ENCODE measurements at regions not wholly inside any gene's neighbourhood (a gene's known extent, or its start where the extent isn't known, plus 50 kb on each side); places are given as distances from the start of the nearest gene placed in this dataset.

GRCh38 chr2:12376025-12376424 is 340.7 kb upstream of the TRIB2 start:
- FAIRE-seq, result no peak
- dilution Hi-C loops (cut with MboI; ENCODE audit: extremely low pct_ligation_motif_present, low sequenced_read_pairs), result no loop called here
- no peak overlapping the region for H2AFZ ChIP-seq (ENCODE audit: control insufficient read depth, low read length)

GRCh38 chr2:12379143-12379542 is 337.6 kb upstream of the TRIB2 start:
- Histone ChIP-seq H3K9me3 (ENCODE audit: control insufficient read depth, low read depth, low read length) (no peaks in the 10 kb centered on the region), H3K79me2 (ENCODE audit: control insufficient read depth, insufficient read depth, low read length) (no peaks in the 10 kb centered on the region), H3K4me1 (ENCODE audit: control insufficient read depth, extremely low read depth, insufficient read depth, low read length) (no peaks in the 10 kb centered on the region), H3K27ac (ENCODE audit: control insufficient read depth, insufficient read depth, low read length) (no peak overlapping the region), H3K36me3 (ENCODE audit: control insufficient read depth in 2 of 2, extremely low read depth in 1 of 2, insufficient read depth in 2 of 2, low read length in 2 of 2) (no peaks in the 10 kb centered on the region), H3K9me1 (ENCODE audit: control insufficient read depth, extremely low read depth, insufficient read depth, low read length) (no peaks in the 10 kb centered on the region), H3K4me2 (ENCODE audit: control insufficient read depth, extremely low read depth, insufficient read depth, low read depth, low read length) (no peak overlapping the region), H3K9ac (ENCODE audit: control insufficient read depth, extremely low read depth, insufficient read depth, low read length) (no peak overlapping the region), H4K20me1 (ENCODE audit: control insufficient read depth, extremely low read depth, insufficient read depth, low read length) (no peaks in the 10 kb centered on the region), H3K4me3 (ENCODE audit: control insufficient read depth in 2 of 3, extremely low read depth in 1 of 3, insufficient read depth in 2 of 3, low read depth in 1 of 3, low read length in 3 of 3) (no peak overlapping the region), H3K27me3 (ENCODE audit: control insufficient read depth, extremely low read depth, insufficient read depth, low read length) (no peaks in the 10 kb centered on the region), H2AFZ (ENCODE audit: control insufficient read depth, low read length) (no peak overlapping the region)
- no peak for TF ChIP-seq CTCF (optimal IDR thresholded peaks at IDR 0.05 in 1 of 3, IDR thresholded peaks at IDR 0.05 in 1 of 3, conservative IDR thresholded peaks at IDR 0.05 in 1 of 3; ENCODE audit: extremely low read depth in 1 of 3, insufficient read depth in 2 of 3, low read length in 3 of 3)
- TF ChIP-seq EZH2 (IDR thresholded peaks at IDR 0.05; ENCODE audit: low read length), result no peak
- no peak for DNase-seq (ENCODE audit: low read depth, low spot score)
- dilution Hi-C loops (cut with MboI; ENCODE audit: extremely low pct_ligation_motif_present, low sequenced_read_pairs), result no loop called here
- FAIRE-seq, result no peak

More at GRCh38 chr2:12376025-12376424, 340.7 kb upstream of the TRIB2 start:
- Histone ChIP-seq H3K4me2 (ENCODE audit: control insufficient read depth, extremely low read depth, insufficient read depth, low read depth, low read length) (no peak overlapping the region), H3K9ac (ENCODE audit: control insufficient read depth, extremely low read depth, insufficient read depth, low read length) (no peak overlapping the region), H4K20me1 (ENCODE audit: control insufficient read depth, extremely low read depth, insufficient read depth, low read length) (no peaks in the 10 kb centered on the region), H3K27ac (ENCODE audit: control insufficient read depth, insufficient read depth, low read length) (no peak overlapping the region), H3K9me1 (ENCODE audit: control insufficient read depth, extremely low read depth, insufficient read depth, low read length) (no peaks in the 10 kb centered on the region), H3K36me3 (ENCODE audit: control insufficient read depth in 2 of 2, extremely low read depth in 1 of 2, insufficient read depth in 2 of 2, low read length in 2 of 2) (no peaks in the 10 kb centered on the region), H3K4me1 (ENCODE audit: control insufficient read depth, extremely low read depth, insufficient read depth, low read length) (no peaks in the 10 kb centered on the region), H3K4me3 (ENCODE audit: control insufficient read depth in 2 of 3, extremely low read depth in 1 of 3, insufficient read depth in 2 of 3, low read depth in 1 of 3, low read length in 3 of 3) (no peak overlapping the region), H3K9me3 (ENCODE audit: control insufficient read depth, low read depth, low read length) (no peaks in the 10 kb centered on the region), H3K27me3 (ENCODE audit: control insufficient read depth, extremely low read depth, insufficient read depth, low read length) (no peaks in the 10 kb centered on the region), H3K79me2 (ENCODE audit: control insufficient read depth, insufficient read depth, low read length) (no peaks in the 10 kb centered on the region)
- TF ChIP-seq CTCF (optimal IDR thresholded peaks at IDR 0.05 in 1 of 3, IDR thresholded peaks at IDR 0.05 in 1 of 3, conservative IDR thresholded peaks at IDR 0.05 in 1 of 3; ENCODE audit: extremely low read depth in 1 of 3, insufficient read depth in 2 of 3, low read length in 3 of 3) (no peak), EZH2 (IDR thresholded peaks at IDR 0.05; ENCODE audit: low read length) (no peak)
- DNase-seq (ENCODE audit: low read depth, low spot score), result no peak
